GM19372 (cell line): ENCODE measurements at regions not wholly inside any gene's neighbourhood (a gene's known extent, or its start where the extent isn't known, plus 50 kb on each side); places are given as distances from the start of the nearest gene placed in this dataset.

Experiments
- ATAC-seq: cut with Tn5 transposase; IDR thresholded peaks from one replicate; pipeline ENCODE4 v1.9.1; 2021; ENCODE audit warnings: mild to moderate bottlenecking, low read depth, moderate library complexity; ENCODE audit not compliant: unreplicated experiment

GRCh38 chr12:40172879-40173278 lies 51.9 kb upstream of the LRRK2 start:
- no peak for ATAC-seq

- ATAC-seq = no peak
Measured at GRCh38 chr12:40171501-40171900, 53.3 kb upstream of the LRRK2 start.

GRCh38 chr12:40171066-40171465 lies 53.7 kb upstream of the LRRK2 start:
- no peak for ATAC-seq

GRCh38 chr12:40170593-40170992 lies 54.2 kb upstream of the LRRK2 start:
- ATAC-seq = no peak

- ATAC-seq = peak; percentile 98
Measured at GRCh38 chr12:40168868-40169267, 55.9 kb upstream of the LRRK2 start.

GRCh38 chr12:40168419-40168818 lies 56.4 kb upstream of the LRRK2 start:
- ATAC-seq = peak; percentile 37

- peak; percentile 52 for ATAC-seq
Measured at GRCh38 chr12:40168001-40168400, 56.8 kb upstream of the LRRK2 start.

- ATAC-seq = no peak
Measured at GRCh38 chr12:40165179-40165578, 59.3 kb upstream of the SLC2A13 start.

GRCh38 chr12:40164034-40164433 lies 58.2 kb upstream of the SLC2A13 start:
- no peak for ATAC-seq

- no peak for ATAC-seq
Measured at GRCh38 chr12:40162033-40162432, 56.2 kb upstream of the SLC2A13 start.

GRCh38 chr12:40158592-40159111 lies 52.8 kb upstream of the SLC2A13 start:
- no peak for ATAC-seq

- ATAC-seq = no peak
Measured at GRCh38 chr12:40157336-40157735, 51.5 kb upstream of the SLC2A13 start.

GRCh38 chr12:40156021-40156764 lies 50.3 kb upstream of the SLC2A13 start:
- no peak for ATAC-seq
